ENCODE measurements at regions not wholly inside any gene's neighbourhood (a gene's known extent, or its start where the extent isn't known, plus 50 kb on each side); places are given as distances from the start of the nearest gene placed in this dataset.

DNA sequence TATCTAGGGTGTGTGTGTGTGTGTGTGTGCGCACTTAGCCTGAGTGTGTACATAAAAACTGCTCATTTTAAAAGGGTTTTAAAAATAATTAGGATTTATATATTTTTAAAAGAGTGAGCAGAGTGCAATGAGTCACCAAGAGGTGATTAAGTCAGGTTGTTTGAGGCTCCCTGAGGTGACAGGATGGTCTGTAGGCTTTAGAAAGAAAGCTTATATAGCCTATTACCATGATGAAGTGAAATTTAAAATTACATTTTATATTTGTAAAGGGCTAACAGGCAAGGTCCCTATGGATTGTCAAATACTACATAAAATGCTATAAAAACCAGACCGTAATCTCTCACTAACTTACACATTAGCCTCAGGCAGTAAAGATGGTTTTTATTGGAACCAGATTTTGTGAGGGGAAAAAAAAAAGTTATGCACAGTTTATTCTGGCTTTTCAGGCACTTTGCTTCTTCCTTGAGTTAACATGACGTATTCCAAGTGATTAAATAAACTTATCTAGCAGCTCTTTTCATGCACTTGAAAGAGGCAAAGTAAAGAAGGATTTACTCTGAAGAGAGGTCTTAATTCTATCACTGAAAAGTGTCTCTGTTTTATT is 711.7 kb upstream of the PTBP2 start:
- Mint-ChIP-seq H3K4me1 (ENCODE audit: low read depth, unreplicated experiment) (no peaks in the 10 kb centered on the region), H3K36me3 (ENCODE audit: insufficient read depth, unreplicated experiment) (no peaks in the 10 kb centered on the region), H3K27ac (ENCODE audit: unreplicated experiment) (no peak overlapping the region), H3K27me3 (ENCODE audit: unreplicated experiment) (no peaks in the 10 kb centered on the region), H3K4me3 (ENCODE audit: low read depth, unreplicated experiment) (no peak overlapping the region), H3K9me3 (ENCODE audit: low read depth, unreplicated experiment) (peaks cover 2% of the 10 kb centered on the region)
- CTCF ChIA-PET, result no interaction called here
- DNase-seq, result no peak
- no TSS peak for BruUV-seq (replicated peaks)
- intact Hi-C loops (cut with micrococcal nuclease; ENCODE audit: unreplicated experiment), result no loop called here
- TF ChIP-seq, protein P1, sequence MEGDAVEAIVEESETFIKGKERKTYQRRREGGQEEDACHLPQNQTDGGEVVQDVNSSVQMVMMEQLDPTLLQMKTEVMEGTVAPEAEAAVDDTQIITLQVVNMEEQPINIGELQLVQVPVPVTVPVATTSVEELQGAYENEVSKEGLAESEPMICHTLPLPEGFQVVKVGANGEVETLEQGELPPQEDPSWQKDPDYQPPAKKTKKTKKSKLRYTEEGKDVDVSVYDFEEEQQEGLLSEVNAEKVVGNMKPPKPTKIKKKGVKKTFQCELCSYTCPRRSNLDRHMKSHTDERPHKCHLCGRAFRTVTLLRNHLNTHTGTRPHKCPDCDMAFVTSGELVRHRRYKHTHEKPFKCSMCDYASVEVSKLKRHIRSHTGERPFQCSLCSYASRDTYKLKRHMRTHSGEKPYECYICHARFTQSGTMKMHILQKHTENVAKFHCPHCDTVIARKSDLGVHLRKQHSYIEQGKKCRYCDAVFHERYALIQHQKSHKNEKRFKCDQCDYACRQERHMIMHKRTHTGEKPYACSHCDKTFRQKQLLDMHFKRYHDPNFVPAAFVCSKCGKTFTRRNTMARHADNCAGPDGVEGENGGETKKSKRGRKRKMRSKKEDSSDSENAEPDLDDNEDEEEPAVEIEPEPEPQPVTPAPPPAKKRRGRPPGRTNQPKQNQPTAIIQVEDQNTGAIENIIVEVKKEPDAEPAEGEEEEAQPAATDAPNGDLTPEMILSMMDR (IDR thresholded peaks at IDR 0.05; ENCODE audit: unreplicated experiment), result no peak

DNA sequence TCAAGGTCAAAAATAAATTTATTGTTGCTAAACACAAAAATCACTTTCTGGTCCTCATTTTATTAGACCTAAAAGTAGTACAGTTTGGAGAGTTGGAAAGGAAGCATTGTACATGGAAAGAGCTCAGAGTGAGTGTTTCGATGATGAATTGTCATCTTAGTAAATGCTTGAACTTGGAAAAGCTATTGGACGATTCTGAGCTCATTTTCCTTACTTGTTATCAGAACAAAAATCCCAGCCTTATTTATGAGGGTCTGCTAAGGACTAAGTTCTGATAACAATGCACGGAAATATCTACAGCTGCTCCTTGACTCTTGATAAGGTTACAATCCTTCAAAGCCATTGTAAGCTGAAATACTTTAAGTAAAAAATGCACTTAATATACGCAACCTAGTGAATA is 710.0 kb upstream of the PTBP2 start:
- H3K9me3 Mint-ChIP-seq (ENCODE audit: low read depth, unreplicated experiment), result no peaks in the 10 kb centered on the region
- CTCF ChIA-PET, result interaction anchor here (0.6 kb wide), 1 partner anchor 509 kb away, joined by 3 read pairs; no protein-coding TSS in a partner anchor
- H3K27me3 Mint-ChIP-seq (ENCODE audit: unreplicated experiment), result no peaks in the 10 kb centered on the region
- no peaks in the 10 kb centered on the region for H3K36me3 Mint-ChIP-seq (ENCODE audit: insufficient read depth, unreplicated experiment)
- DNase-seq, result no peak
- H3K4me3 Mint-ChIP-seq (ENCODE audit: low read depth, unreplicated experiment), result no peak overlapping the region
- H3K4me1 Mint-ChIP-seq (ENCODE audit: low read depth, unreplicated experiment), result no peaks in the 10 kb centered on the region
- TF ChIP-seq, protein P1 (IDR thresholded peaks at IDR 0.05; ENCODE audit: unreplicated experiment), result no peak
- intact Hi-C loops (cut with micrococcal nuclease; ENCODE audit: unreplicated experiment), result no loop called here
- no TSS peak for BruUV-seq (replicated peaks)
- no peak overlapping the region for H3K27ac Mint-ChIP-seq (ENCODE audit: unreplicated experiment)

DNA sequence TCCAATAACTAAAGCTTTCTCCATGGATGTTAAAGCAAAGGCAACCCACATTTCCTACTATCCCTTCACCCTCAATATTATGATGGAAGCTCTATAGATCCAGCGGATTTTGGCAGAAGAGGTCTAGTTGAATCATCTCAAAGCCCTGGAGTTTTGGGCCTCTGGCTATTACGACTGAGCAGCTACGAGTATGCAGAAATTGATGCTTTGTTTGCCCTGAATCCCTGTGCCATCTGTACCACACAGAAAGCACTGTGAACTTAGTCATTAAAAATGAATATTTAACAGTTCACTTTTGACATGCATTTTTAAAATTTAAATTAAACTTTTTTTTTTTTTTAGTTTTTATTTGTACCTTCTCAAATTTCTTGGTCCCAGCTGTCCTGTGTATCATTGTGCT is 705.4 kb upstream of the PTBP2 start:
- TF ChIP-seq, protein P1 (IDR thresholded peaks at IDR 0.05; ENCODE audit: unreplicated experiment), result no peak
- Mint-ChIP-seq H3K9me3 (ENCODE audit: low read depth, unreplicated experiment) (no peaks in the 10 kb centered on the region), H3K4me1 (ENCODE audit: low read depth, unreplicated experiment) (no peaks in the 10 kb centered on the region), H3K36me3 (ENCODE audit: insufficient read depth, unreplicated experiment) (no peaks in the 10 kb centered on the region), H3K4me3 (ENCODE audit: low read depth, unreplicated experiment) (no peak overlapping the region), H3K27me3 (ENCODE audit: unreplicated experiment) (no peaks in the 10 kb centered on the region), H3K27ac (ENCODE audit: unreplicated experiment) (no peak overlapping the region)
- no TSS peak for BruUV-seq (replicated peaks)
- DNase-seq, result no peak
- CTCF ChIA-PET, result interaction anchor here (0.7 kb wide), 1 partner anchor 569 kb away, joined by 3 read pairs; no protein-coding TSS in a partner anchor
- intact Hi-C loops (cut with micrococcal nuclease; ENCODE audit: unreplicated experiment), result no loop called here

DNA sequence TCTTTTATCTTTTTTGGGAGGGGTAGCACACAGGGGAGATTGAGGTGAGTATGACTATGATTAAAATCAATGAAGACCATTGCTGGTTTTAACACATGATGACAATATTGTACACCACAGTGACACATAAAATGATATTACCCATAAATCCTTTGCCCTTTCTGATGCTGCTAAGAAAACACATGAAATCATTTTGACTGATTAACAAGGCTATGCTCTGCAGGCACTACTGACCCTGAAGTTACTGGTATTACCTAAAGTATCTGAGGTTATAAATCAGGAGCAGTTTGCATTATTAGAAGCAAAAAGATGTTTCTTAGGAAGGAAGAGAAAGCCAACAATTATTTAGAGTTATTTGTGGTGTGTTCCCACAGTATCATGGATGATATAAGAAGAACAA is 701.2 kb upstream of the PTBP2 start:
- TF ChIP-seq, protein P1 (IDR thresholded peaks at IDR 0.05; ENCODE audit: unreplicated experiment), result no peak
- Mint-ChIP-seq H3K27ac (ENCODE audit: unreplicated experiment) (no peak overlapping the region), H3K27me3 (ENCODE audit: unreplicated experiment) (no peaks in the 10 kb centered on the region), H3K4me3 (ENCODE audit: low read depth, unreplicated experiment) (no peak overlapping the region), H3K36me3 (ENCODE audit: insufficient read depth, unreplicated experiment) (no peaks in the 10 kb centered on the region), H3K9me3 (ENCODE audit: low read depth, unreplicated experiment) (no peaks in the 10 kb centered on the region), H3K4me1 (ENCODE audit: low read depth, unreplicated experiment) (no peaks in the 10 kb centered on the region)
- BruUV-seq (replicated peaks), result no TSS peak
- no peak for DNase-seq
- intact Hi-C loops (cut with micrococcal nuclease; ENCODE audit: unreplicated experiment), result no loop called here
- CTCF ChIA-PET, result no interaction called here

Measured in Calu3 (cell line).